ENCODE measurements at regions not wholly inside any gene's neighbourhood (a gene's known extent, or its start where the extent isn't known, plus 50 kb on each side); places are given as distances from the start of the nearest gene placed in this dataset.
"Not testable (repeated sequence)": the region's sequence is repeated elsewhere in the genome, so short reads cannot be mapped to it uniquely, and the experiment has no call there.

DNA sequence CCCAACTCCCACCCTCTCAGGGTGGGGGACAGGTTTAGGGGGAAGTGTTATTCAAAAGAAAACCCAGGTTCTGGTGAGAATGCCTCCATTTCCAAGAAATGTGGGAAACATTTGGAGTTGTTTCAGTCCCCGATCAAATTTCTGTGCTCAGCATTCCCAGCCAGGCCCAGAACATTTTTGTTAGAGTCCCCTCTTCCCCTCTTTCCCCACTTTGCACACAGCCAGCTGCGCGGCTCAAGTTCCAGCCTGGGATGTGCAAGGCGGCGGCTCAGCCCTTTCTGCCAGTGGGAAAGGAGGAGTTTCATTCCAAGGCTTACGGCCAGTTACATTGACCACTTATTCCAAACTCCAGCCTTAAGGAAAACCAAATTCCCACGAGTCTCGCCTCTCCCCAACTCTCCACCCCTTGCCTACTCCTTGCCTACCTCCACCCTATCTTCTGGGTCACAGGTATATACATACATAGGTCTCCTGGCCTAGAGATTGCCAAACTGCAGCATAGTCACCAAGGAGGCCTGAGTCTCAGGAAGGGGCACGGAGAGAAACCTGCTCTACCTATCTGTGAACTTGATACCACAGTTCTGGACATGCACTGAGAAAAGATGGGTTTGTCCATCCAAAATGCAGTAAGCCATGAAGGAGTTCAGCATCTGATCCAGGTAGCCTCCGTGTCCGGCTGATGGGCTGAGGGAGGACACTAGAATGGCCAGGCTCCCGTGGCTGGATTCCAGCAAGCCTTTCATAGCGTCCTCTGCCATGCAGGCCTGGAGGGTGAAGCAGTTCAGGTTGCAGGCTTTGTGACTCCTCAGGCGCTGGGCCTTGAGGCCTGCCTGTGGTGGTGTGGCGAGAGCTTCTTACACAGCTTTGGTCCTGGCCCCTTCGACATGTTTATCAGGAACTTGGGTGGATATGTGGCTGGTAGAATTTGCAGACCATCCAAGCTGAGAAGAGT is 154.5 kb downstream of the ZFP36L2 start:
- Histone ChIP-seq H3K27me3 (ENCODE audit: control insufficient read depth, insufficient read depth, low read length, poor library complexity, severe bottlenecking) (no peaks in the 10 kb centered on the region), H3K4me3 (ENCODE audit: insufficient read depth, low read depth, low read length) (no peak overlapping the region), H3K4me1 (ENCODE audit: control insufficient read depth, insufficient read depth, low read length) (peaks cover 31% of the 10 kb centered on the region), H3K9me3 (ENCODE audit: control insufficient read depth, low read length) (no peaks in the 10 kb centered on the region), H3K36me3 (ENCODE audit: control insufficient read depth, insufficient read depth, low read length) (no peaks in the 10 kb centered on the region), H3K27ac (ENCODE audit: insufficient read depth, low read depth, low read length, poor library complexity, severe bottlenecking) (no peak overlapping the region)
- WGBS, 2 experiments: 91 to 93% methylated on average over 16 of the region's 16 CpGs

- Histone ChIP-seq H3K27me3 (ENCODE audit: control insufficient read depth, insufficient read depth, low read length, poor library complexity, severe bottlenecking) (no peaks in the 10 kb centered on the region), H3K4me1 (ENCODE audit: control insufficient read depth, insufficient read depth, low read length) (peaks cover 31% of the 10 kb centered on the region), H3K9me3 (ENCODE audit: control insufficient read depth, low read length) (no peaks in the 10 kb centered on the region), H3K36me3 (ENCODE audit: control insufficient read depth, insufficient read depth, low read length) (no peaks in the 10 kb centered on the region), H3K27ac (ENCODE audit: insufficient read depth, low read depth, low read length, poor library complexity, severe bottlenecking) (no peak overlapping the region), H3K4me3 (ENCODE audit: insufficient read depth, low read depth, low read length) (no peak overlapping the region)
- WGBS, 2 experiments: 90% methylated on average over 15 of the region's 15 CpGs
These were observed 155.5 kb downstream of the ZFP36L2 start for GRCh38 chr2:43070676-43071502.

GRCh38 chr2:43070030-43070429 is 156.4 kb downstream of the ZFP36L2 start:
- H3K4me3 ChIP-seq (ENCODE audit: insufficient read depth, low read depth, low read length): no peak overlapping the region

GRCh38 chr2:43068631-43069517 is 157.5 kb downstream of the ZFP36L2 start:
- H3K27me3 ChIP-seq (ENCODE audit: control insufficient read depth, insufficient read depth, low read length, poor library complexity, severe bottlenecking): no peaks in the 10 kb centered on the region
- no peaks in the 10 kb centered on the region for H3K9me3 ChIP-seq (ENCODE audit: control insufficient read depth, low read length)
- no peak overlapping the region for H3K4me3 ChIP-seq (ENCODE audit: insufficient read depth, low read depth, low read length)
- peaks cover 31% of the 10 kb centered on the region for H3K4me1 ChIP-seq (ENCODE audit: control insufficient read depth, insufficient read depth, low read length)
- WGBS, 2 experiments: 93 to 94% methylated on average over 16 of the region's 16 CpGs
- no peaks in the 10 kb centered on the region for H3K36me3 ChIP-seq (ENCODE audit: control insufficient read depth, insufficient read depth, low read length)
- no peak overlapping the region for H3K27ac ChIP-seq (ENCODE audit: insufficient read depth, low read depth, low read length, poor library complexity, severe bottlenecking)

More at GRCh38 chr2:43070030-43070429, 156.4 kb downstream of the ZFP36L2 start:
- Histone ChIP-seq H3K36me3 (ENCODE audit: control insufficient read depth, insufficient read depth, low read length) (no peaks in the 10 kb centered on the region), H3K9me3 (ENCODE audit: control insufficient read depth, low read length) (no peaks in the 10 kb centered on the region), H3K27ac (ENCODE audit: insufficient read depth, low read depth, low read length, poor library complexity, severe bottlenecking) (no peak overlapping the region), H3K4me1 (ENCODE audit: control insufficient read depth, insufficient read depth, low read length) (peaks cover 31% of the 10 kb centered on the region), H3K27me3 (ENCODE audit: control insufficient read depth, insufficient read depth, low read length, poor library complexity, severe bottlenecking) (no peaks in the 10 kb centered on the region)
- 97 to 98% methylated on average over 2 to 3 of the region's 3 CpGs for WGBS, 2 experiments

DNA sequence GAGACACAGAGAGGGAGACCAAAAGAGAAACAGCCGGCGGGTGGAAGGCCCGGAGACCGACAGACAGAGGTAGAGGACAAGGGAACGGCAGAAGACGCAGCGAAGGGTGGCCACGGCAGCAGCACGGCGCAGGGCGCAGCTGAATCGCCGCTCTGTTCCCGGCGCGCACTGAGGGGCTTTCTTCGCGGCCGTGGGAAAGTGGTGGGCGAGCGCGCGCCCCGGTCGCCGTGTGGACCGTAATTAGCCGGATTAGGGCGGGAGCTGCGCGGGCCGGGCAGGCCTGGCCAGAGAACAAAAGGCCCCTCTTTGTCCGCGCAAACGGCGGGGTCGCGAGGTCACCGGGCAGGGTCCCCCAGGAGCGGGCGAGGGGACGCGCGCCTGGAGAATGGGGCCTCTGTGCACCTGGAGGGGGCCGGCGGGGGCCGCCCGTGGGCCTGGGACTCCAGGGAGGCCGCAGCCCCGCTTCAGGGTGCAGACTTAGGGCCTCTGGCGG is 158.3 kb downstream of the ZFP36L2 start:
- WGBS, 2 experiments: 84 to 88% methylated on average over 51 of the region's 51 CpGs
- H3K27me3 ChIP-seq (ENCODE audit: control insufficient read depth, insufficient read depth, low read length, poor library complexity, severe bottlenecking): no peaks in the 10 kb centered on the region
- H3K27ac ChIP-seq (ENCODE audit: insufficient read depth, low read depth, low read length, poor library complexity, severe bottlenecking): peak overlapping the region; percentile 63
- H3K4me3 ChIP-seq (ENCODE audit: insufficient read depth, low read depth, low read length): no peak overlapping the region
- no peaks in the 10 kb centered on the region for H3K9me3 ChIP-seq (ENCODE audit: control insufficient read depth, low read length)
- peaks cover 31% of the 10 kb centered on the region for H3K4me1 ChIP-seq (ENCODE audit: control insufficient read depth, insufficient read depth, low read length)
- no peaks in the 10 kb centered on the region for H3K36me3 ChIP-seq (ENCODE audit: control insufficient read depth, insufficient read depth, low read length)

- 82 to 86% methylated on average over 14 of the region's 14 CpGs for WGBS, 2 experiments
- Histone ChIP-seq H3K27me3 (ENCODE audit: control insufficient read depth, insufficient read depth, low read length, poor library complexity, severe bottlenecking) (no peaks in the 10 kb centered on the region), H3K4me3 (ENCODE audit: insufficient read depth, low read depth, low read length) (no peak overlapping the region), H3K4me1 (ENCODE audit: control insufficient read depth, insufficient read depth, low read length) (peaks cover 31% of the 10 kb centered on the region), H3K9me3 (ENCODE audit: control insufficient read depth, low read length) (no peaks in the 10 kb centered on the region), H3K36me3 (ENCODE audit: control insufficient read depth, insufficient read depth, low read length) (no peaks in the 10 kb centered on the region), H3K27ac (ENCODE audit: insufficient read depth, low read depth, low read length, poor library complexity, severe bottlenecking) (peak overlapping the region; percentile 63)
These were observed 159.0 kb downstream of the ZFP36L2 start for GRCh38 chr2:43067254-43068040.

- not testable (repeated sequence) for H3K36me3 ChIP-seq (ENCODE audit: control insufficient read depth, insufficient read depth, low read length); H3K9me3 ChIP-seq (ENCODE audit: control insufficient read depth, low read length); H3K4me3 ChIP-seq (ENCODE audit: insufficient read depth, low read depth, low read length); H3K27ac ChIP-seq (ENCODE audit: insufficient read depth, low read depth, low read length, poor library complexity, severe bottlenecking); H3K27me3 ChIP-seq (ENCODE audit: control insufficient read depth, insufficient read depth, low read length, poor library complexity, severe bottlenecking)
- H3K4me1 ChIP-seq (ENCODE audit: control insufficient read depth, insufficient read depth, low read length): peaks cover 27% of the 10 kb centered on the region
- WGBS, 2 experiments: 93% methylated on average over 20 of the region's 20 CpGs
These were observed 159.7 kb downstream of the ZFP36L2 start for GRCh38 chr2:43066541-43067253.

GRCh38 chr2:43065871-43066270 is 160.5 kb downstream of the ZFP36L2 start:
- no peaks in the 10 kb centered on the region for H3K36me3 ChIP-seq (ENCODE audit: control insufficient read depth, insufficient read depth, low read length)
- no peak overlapping the region for H3K4me3 ChIP-seq (ENCODE audit: insufficient read depth, low read depth, low read length)
- no peaks in the 10 kb centered on the region for H3K9me3 ChIP-seq (ENCODE audit: control insufficient read depth, low read length)
- peaks cover 21% of the 10 kb centered on the region for H3K4me1 ChIP-seq (ENCODE audit: control insufficient read depth, insufficient read depth, low read length)
- WGBS, 2 experiments: 89 to 92% methylated on average over 10 of the region's 10 CpGs
- H3K27me3 ChIP-seq (ENCODE audit: control insufficient read depth, insufficient read depth, low read length, poor library complexity, severe bottlenecking): no peaks in the 10 kb centered on the region
- H3K27ac ChIP-seq (ENCODE audit: insufficient read depth, low read depth, low read length, poor library complexity, severe bottlenecking): no peak overlapping the region
